Ovary (tissue), 7 donors: ENCODE measurements at regions not wholly inside any gene's neighbourhood (a gene's known extent, or its start where the extent isn't known, plus 50 kb on each side); places are given as distances from the start of the nearest gene placed in this dataset.
"Not testable (repeated sequence)": the region's sequence is repeated elsewhere in the genome, so short reads cannot be mapped to it uniquely, and the experiment has no call there.

ENCODE experiments used
- DNase-seq, 5 donors: peaks; one replicate each; pipeline ENCODE4 v3.0.0-alpha.2; 2019 to 2020
- H3K27ac ChIP-seq, 2 donors: fragments of 200-600 bp; one replicate each; pipeline versions ENCODE4 v1.5.1 to v1.8.0; 2019 to 2022
- H3K27me3 ChIP-seq: fragments of 200-600 bp; one replicate; pipeline ENCODE4 v1.8.0; 2022
- H3K36me3 ChIP-seq: fragments of 200-600 bp; sonication (generic); one replicate; pipeline ENCODE4 v1.5.1; 2019
- H3K4me1 ChIP-seq: one replicate; pipeline ENCODE4 v1.8.1; 2013; ENCODE audit warnings: mild to moderate bottlenecking, moderate library complexity; ENCODE audit not compliant: insufficient read depth
- H3K4me3 ChIP-seq: fragments of 200-600 bp; sonication (generic); one replicate; pipeline ENCODE4 v1.5.1; 2017
- H3K9me3 ChIP-seq, 2 donors: fragments of 200-600 bp in 1 of 2; sonication (generic) in 1 of 2; one replicate each; pipeline versions ENCODE4 v1.5.1 to v1.8.1; 2013 to 2019; ENCODE audit warnings: mild to moderate bottlenecking in 1 of 2, moderate library complexity in 1 of 2
- EP300 ChIP-seq: sonication (generic); formaldehyde crosslinking; IDR thresholded peaks from one replicate; pipeline ENCODE4 v1.6.1; 2017; ENCODE audit warnings: antibody characterized with exemption
- POLR2A ChIP-seq: fragments of 450-650 bp; IDR thresholded peaks from one replicate; pipeline ENCODE4 v1.6.1; 2017; ENCODE audit warnings: antibody characterized with exemption, mild to moderate bottlenecking, moderate library complexity
- WGBS, 3 donors: extraction: QIAGEN DNeasy Blood & Tissue Kit in 1 of 3; methylation state at CpG; one replicate each; pipeline versions ENCODE4 v1.1.5 to v1.1.7; 2013 to 2017; 5-methylcytosine and 5-hydroxymethylcytosine counted together
- intact Hi-C, 4 donors: fragments of 100-400 bp; cut with DNase I; formaldehyde crosslinking; loops; one replicate each; pipeline versions ENCODE4 v1.11.0 to v1.15.1; 2022 to 2023
- TF ChIP-seq, protein P1 (sequence below), 3 donors: fragments of 450-650 bp in 2 of 3; fragments of 200-600 bp in 1 of 3; IDR thresholded peaks; one replicate each; pipeline versions ENCODE4 v1.5.1 to v1.8.0; 2016 to 2022; ENCODE audit warnings: antibody characterized with exemption in 3 of 3, mild to moderate bottlenecking in 1 of 3
- donor health status: DM: no; HTN: no; CAD: no; lungs with moderate emphysema.
- donor health status: DM: no; HTN: no; CAD: no.
- donor health status: Bipolar disorder and iron deficiency.
- donor health status: DM: no; HTN: no; CAD: no.
- donor health status: DM: yes; HTN: yes; CAD: no.

DNA sequence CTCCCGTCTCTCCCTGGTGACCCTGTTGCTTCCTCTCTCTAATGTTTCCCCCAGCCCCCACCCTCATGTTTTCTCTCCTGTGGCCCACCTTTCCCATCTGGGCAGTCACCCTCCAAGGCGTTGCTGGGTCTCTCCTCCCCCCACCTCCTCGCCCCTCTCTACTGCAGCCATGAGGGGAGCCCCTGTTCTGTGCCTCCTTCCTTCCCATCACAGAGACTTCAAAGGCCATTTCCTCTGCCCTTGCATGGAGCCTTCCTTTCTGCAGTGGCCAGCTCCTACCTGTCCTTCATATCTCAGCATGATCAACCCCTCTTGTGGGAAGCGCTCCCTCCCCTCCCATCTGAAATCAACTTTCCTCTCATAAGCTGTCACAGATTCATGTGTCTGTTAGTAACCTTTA lies 194.0 kb upstream of the PRSS58 start:
- Histone ChIP-seq H3K4me3 (no peak overlapping the region), H3K4me1 (no peaks in the 10 kb centered on the region), H3K27ac (no peak overlapping the region), H3K36me3 (no peaks in the 10 kb centered on the region), H3K9me3 (no peaks in the 10 kb centered on the region), H3K27me3 (no peaks in the 10 kb centered on the region)
- intact Hi-C loops = no loop called here
- DNase-seq = no peak
- TF ChIP-seq POLR2A (no peak), EP300 (no peak)
- TF ChIP-seq, protein P1, sequence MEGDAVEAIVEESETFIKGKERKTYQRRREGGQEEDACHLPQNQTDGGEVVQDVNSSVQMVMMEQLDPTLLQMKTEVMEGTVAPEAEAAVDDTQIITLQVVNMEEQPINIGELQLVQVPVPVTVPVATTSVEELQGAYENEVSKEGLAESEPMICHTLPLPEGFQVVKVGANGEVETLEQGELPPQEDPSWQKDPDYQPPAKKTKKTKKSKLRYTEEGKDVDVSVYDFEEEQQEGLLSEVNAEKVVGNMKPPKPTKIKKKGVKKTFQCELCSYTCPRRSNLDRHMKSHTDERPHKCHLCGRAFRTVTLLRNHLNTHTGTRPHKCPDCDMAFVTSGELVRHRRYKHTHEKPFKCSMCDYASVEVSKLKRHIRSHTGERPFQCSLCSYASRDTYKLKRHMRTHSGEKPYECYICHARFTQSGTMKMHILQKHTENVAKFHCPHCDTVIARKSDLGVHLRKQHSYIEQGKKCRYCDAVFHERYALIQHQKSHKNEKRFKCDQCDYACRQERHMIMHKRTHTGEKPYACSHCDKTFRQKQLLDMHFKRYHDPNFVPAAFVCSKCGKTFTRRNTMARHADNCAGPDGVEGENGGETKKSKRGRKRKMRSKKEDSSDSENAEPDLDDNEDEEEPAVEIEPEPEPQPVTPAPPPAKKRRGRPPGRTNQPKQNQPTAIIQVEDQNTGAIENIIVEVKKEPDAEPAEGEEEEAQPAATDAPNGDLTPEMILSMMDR (IDR thresholded peaks at IDR 0.05) = no peak
- 63 to 75% (median 67%) methylated on average over 4 of the region's 4 CpGs for WGBS, 3 donors

- H3K4me1 ChIP-seq = no peaks in the 10 kb centered on the region
- no peaks in the 10 kb centered on the region for H3K27me3 ChIP-seq
- no peak overlapping the region for H3K4me3 ChIP-seq
- H3K36me3 ChIP-seq = no peaks in the 10 kb centered on the region
- 64 to 74% (median 66%) methylated on average over 5 of the region's 5 CpGs for WGBS, 3 donors
- H3K9me3 ChIP-seq = no peaks in the 10 kb centered on the region
- no peak for DNase-seq
- no peak overlapping the region for H3K27ac ChIP-seq
- TF ChIP-seq, protein P1 (IDR thresholded peaks at IDR 0.05) = no peak
- no peak for TF ChIP-seq POLR2A
- intact Hi-C loops = no loop called here
Observed at GRCh38 chr7:142451296-142451695, 193.4 kb upstream of the PRSS58 start.

- H3K4me1 ChIP-seq = no peaks in the 10 kb centered on the region
- TF ChIP-seq, protein P1 (IDR thresholded peaks at IDR 0.05) = no peak
- TF ChIP-seq EP300 = no peak
- intact Hi-C loops = no loop called here
Observed at GRCh38 chr7:142450695-142451094, 192.8 kb upstream of the PRSS58 start.

GRCh38 chr7:142450206-142450605 lies 192.3 kb upstream of the PRSS58 start:
- whole genome bisulfite sequencing, 3 donors = 54 to 59% (median 57%) methylated on average over 8 of the region's 8 CpGs
- H3K4me3 ChIP-seq = no peak overlapping the region
- no peak for DNase-seq
- H3K27ac ChIP-seq = no peak overlapping the region
- intact Hi-C loops = no loop called here
- TF ChIP-seq, protein P1 (IDR thresholded peaks at IDR 0.05) = no peak
- TF ChIP-seq EP300 (no peak), POLR2A (no peak)
- no peaks in the 10 kb centered on the region for H3K36me3 ChIP-seq
- H3K4me1 ChIP-seq = no peaks in the 10 kb centered on the region
- H3K27me3 ChIP-seq = no peaks in the 10 kb centered on the region
- no peaks in the 10 kb centered on the region for H3K9me3 ChIP-seq

More at GRCh38 chr7:142450695-142451094, 192.8 kb upstream of the PRSS58 start:
- Histone ChIP-seq H3K4me3 (no peak overlapping the region), H3K9me3 (no peaks in the 10 kb centered on the region), H3K27me3 (no peaks in the 10 kb centered on the region), H3K27ac (no peak overlapping the region), H3K36me3 (no peaks in the 10 kb centered on the region)
- DNase-seq = no peak
- 91 to 97% (median 94%) methylated on average over 2 of the region's 2 CpGs for WGBS, 3 donors

DNA sequence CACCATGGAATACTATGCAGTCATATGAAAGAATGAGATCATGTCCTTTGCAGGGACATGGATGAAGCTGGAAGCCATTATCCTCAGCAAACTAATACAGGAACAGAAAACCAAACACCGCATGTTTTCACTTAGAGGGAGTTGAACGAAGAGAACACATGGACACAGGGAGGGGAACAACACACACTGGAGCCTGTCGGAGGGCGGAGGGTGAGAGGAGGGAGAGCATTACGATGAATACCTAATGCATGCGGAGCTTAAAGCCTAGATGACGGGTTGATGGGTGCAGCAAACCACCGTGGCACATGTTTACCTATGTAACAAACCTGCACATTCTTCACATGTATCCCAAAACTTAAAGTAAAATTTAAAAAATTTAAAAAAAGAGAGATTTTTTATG lies 191.0 kb upstream of the PRSS58 start:
- DNase-seq, H3K27ac ChIP-seq, H3K9me3 ChIP-seq, H3K27me3 ChIP-seq, H3K4me1 ChIP-seq, H3K4me3 ChIP-seq, intact Hi-C loops, H3K36me3 ChIP-seq: not testable (repeated sequence)
- 76 to 87% (median 79%) methylated on average over 8 of the region's 8 CpGs for WGBS, 3 donors
